Mucosa of rectum (tissue), 2 donors: ENCODE measurements at regions not wholly inside any gene's neighbourhood (a gene's known extent, or its start where the extent isn't known, plus 50 kb on each side); places are given as distances from the start of the nearest gene placed in this dataset.

Experiments
- H3K27ac ChIP-seq, 2 donors: one replicate each; pipeline ENCODE4 v1.7.0; 2013; ENCODE audit warnings: inconsistent platforms in 2 of 2, low read depth in 2 of 2, low read length in 2 of 2
- H3K27me3 ChIP-seq, 2 donors: one replicate each; pipeline ENCODE4 v1.7.0; 2013; ENCODE audit warnings: low read length in 2 of 2; ENCODE audit not compliant: control insufficient read depth in 2 of 2, insufficient read depth in 2 of 2
- H3K36me3 ChIP-seq, 2 donors: one replicate each; pipeline ENCODE4 v1.7.0; 2013; ENCODE audit warnings: low read length in 2 of 2; ENCODE audit not compliant: control insufficient read depth in 2 of 2, insufficient read depth in 2 of 2
- H3K4me1 ChIP-seq, 2 donors: one replicate each; pipeline ENCODE4 v1.7.0; 2013; ENCODE audit warnings: low read length in 2 of 2, mild to moderate bottlenecking in 1 of 2; ENCODE audit not compliant: control insufficient read depth in 2 of 2, insufficient read depth in 2 of 2
- H3K4me3 ChIP-seq, 2 donors: one replicate each; pipeline ENCODE4 v1.7.0; 2013; ENCODE audit warnings: low read length in 2 of 2
- H3K9ac ChIP-seq, 2 donors: one replicate each; pipeline ENCODE4 v1.7.0; 2013; ENCODE audit warnings: low read length in 2 of 2, low read depth in 1 of 2, mild to moderate bottlenecking in 1 of 2
- H3K9me3 ChIP-seq, 2 donors: one replicate each; pipeline ENCODE4 v1.7.0; 2013; ENCODE audit warnings: low read length in 2 of 2; ENCODE audit not compliant: control insufficient read depth in 2 of 2
- donor health status: healthy.
- donor health status: Normal muscosa, but diverticular disease.

GRCh38 chr4:32061916-32062315 is 1341.7 kb downstream of the PCDH7 start:
- Histone ChIP-seq H3K27me3 (no peaks in the 10 kb centered on the region), H3K36me3 (no peaks in the 10 kb centered on the region), H3K9me3 (no peaks in the 10 kb centered on the region)

GRCh38 chr4:32073542-32073941 is 1353.4 kb downstream of the PCDH7 start:
- H3K27ac ChIP-seq: no peak overlapping the region
- H3K9me3 ChIP-seq: no peaks in the 10 kb centered on the region
- H3K4me1 ChIP-seq: no peaks in the 10 kb centered on the region
- H3K27me3 ChIP-seq: no peaks in the 10 kb centered on the region
- H3K9ac ChIP-seq: no peak overlapping the region
- no peaks in the 10 kb centered on the region for H3K36me3 ChIP-seq
- H3K4me3 ChIP-seq: no peak overlapping the region

More at GRCh38 chr4:32061916-32062315, 1341.7 kb downstream of the PCDH7 start:
- Histone ChIP-seq H3K4me3 (no peak overlapping the region), H3K4me1 (no peaks in the 10 kb centered on the region), H3K9ac (no peak overlapping the region), H3K27ac (no peak overlapping the region)

- no peak overlapping the region for H3K4me3 ChIP-seq
- H3K27me3 ChIP-seq: no peaks in the 10 kb centered on the region
- H3K36me3 ChIP-seq: no peaks in the 10 kb centered on the region
- no peak overlapping the region for H3K9ac ChIP-seq
- H3K4me1 ChIP-seq: no peaks in the 10 kb centered on the region
- no peak overlapping the region for H3K27ac ChIP-seq
- H3K9me3 ChIP-seq: no peaks in the 10 kb centered on the region
Measured at GRCh38 chr4:32087211-32087610, 1367.0 kb downstream of the PCDH7 start.

GRCh38 chr4:32094987-32095386 is 1374.8 kb downstream of the PCDH7 start:
- no peak overlapping the region for H3K27ac ChIP-seq
- H3K27me3 ChIP-seq: no peaks in the 10 kb centered on the region
- H3K4me1 ChIP-seq: no peaks in the 10 kb centered on the region
- H3K9me3 ChIP-seq: no peaks in the 10 kb centered on the region
- no peaks in the 10 kb centered on the region for H3K36me3 ChIP-seq
- no peak overlapping the region for H3K9ac ChIP-seq
- no peak overlapping the region for H3K4me3 ChIP-seq

- H3K27ac ChIP-seq: no peak overlapping the region
- H3K9me3 ChIP-seq: no peaks in the 10 kb centered on the region
- H3K36me3 ChIP-seq: no peaks in the 10 kb centered on the region
- H3K27me3 ChIP-seq: no peaks in the 10 kb centered on the region
- H3K4me1 ChIP-seq: no peaks in the 10 kb centered on the region
- H3K9ac ChIP-seq: no peak overlapping the region
- H3K4me3 ChIP-seq: no peak overlapping the region
Measured at GRCh38 chr4:32102896-32103295, 1382.7 kb downstream of the PCDH7 start.

- Histone ChIP-seq H3K36me3 (no peaks in the 10 kb centered on the region), H3K9me3 (no peaks in the 10 kb centered on the region), H3K9ac (no peak overlapping the region), H3K4me3 (no peak overlapping the region), H3K4me1 (no peaks in the 10 kb centered on the region), H3K27me3 (no peaks in the 10 kb centered on the region), H3K27ac (no peak overlapping the region)
Measured at GRCh38 chr4:32106767-32107166, 1386.6 kb downstream of the PCDH7 start.

GRCh38 chr4:32112891-32113290 is 1392.7 kb downstream of the PCDH7 start:
- H3K9ac ChIP-seq: no peak overlapping the region
- H3K27ac ChIP-seq: no peak overlapping the region
- H3K36me3 ChIP-seq: no peaks in the 10 kb centered on the region
- no peaks in the 10 kb centered on the region for H3K9me3 ChIP-seq
- no peaks in the 10 kb centered on the region for H3K27me3 ChIP-seq
- H3K4me3 ChIP-seq: no peak overlapping the region
- no peaks in the 10 kb centered on the region for H3K4me1 ChIP-seq

GRCh38 chr4:32117693-32118092 is 1397.5 kb downstream of the PCDH7 start:
- Histone ChIP-seq H3K9ac (no peak overlapping the region), H3K4me3 (no peak overlapping the region), H3K27me3 (no peaks in the 10 kb centered on the region), H3K9me3 (no peaks in the 10 kb centered on the region), H3K27ac (no peak overlapping the region), H3K36me3 (no peaks in the 10 kb centered on the region), H3K4me1 (peaks cover 0 to 2% of the 10 kb centered on the region in 2 donors)

GRCh38 chr4:32119907-32120306 is 1399.7 kb downstream of the PCDH7 start:
- Histone ChIP-seq H3K27me3 (no peaks in the 10 kb centered on the region), H3K9me3 (no peaks in the 10 kb centered on the region), H3K4me3 (no peak overlapping the region), H3K9ac (no peak overlapping the region), H3K27ac (no peak overlapping the region), H3K4me1 (peaks cover 0 to 2% of the 10 kb centered on the region in 2 donors), H3K36me3 (no peaks in the 10 kb centered on the region)

GRCh38 chr4:32128549-32128948 is 1408.4 kb downstream of the PCDH7 start:
- Histone ChIP-seq H3K27ac (no peak overlapping the region), H3K4me1 (no peaks in the 10 kb centered on the region), H3K36me3 (no peaks in the 10 kb centered on the region), H3K4me3 (no peak overlapping the region), H3K9me3 (no peaks in the 10 kb centered on the region), H3K9ac (no peak overlapping the region), H3K27me3 (no peaks in the 10 kb centered on the region)

GRCh38 chr4:32129967-32130366 is 1409.8 kb downstream of the PCDH7 start:
- H3K36me3 ChIP-seq: no peaks in the 10 kb centered on the region
- H3K9ac ChIP-seq: no peak overlapping the region
- no peaks in the 10 kb centered on the region for H3K4me1 ChIP-seq
- H3K27ac ChIP-seq: no peak overlapping the region
- no peaks in the 10 kb centered on the region for H3K27me3 ChIP-seq
- H3K4me3 ChIP-seq: no peak overlapping the region
- no peaks in the 10 kb centered on the region for H3K9me3 ChIP-seq
